ENCODE measurements at regions not wholly inside any gene's neighbourhood (a gene's known extent, or its start where the extent isn't known, plus 50 kb on each side); places are given as distances from the start of the nearest gene placed in this dataset.

DNA sequence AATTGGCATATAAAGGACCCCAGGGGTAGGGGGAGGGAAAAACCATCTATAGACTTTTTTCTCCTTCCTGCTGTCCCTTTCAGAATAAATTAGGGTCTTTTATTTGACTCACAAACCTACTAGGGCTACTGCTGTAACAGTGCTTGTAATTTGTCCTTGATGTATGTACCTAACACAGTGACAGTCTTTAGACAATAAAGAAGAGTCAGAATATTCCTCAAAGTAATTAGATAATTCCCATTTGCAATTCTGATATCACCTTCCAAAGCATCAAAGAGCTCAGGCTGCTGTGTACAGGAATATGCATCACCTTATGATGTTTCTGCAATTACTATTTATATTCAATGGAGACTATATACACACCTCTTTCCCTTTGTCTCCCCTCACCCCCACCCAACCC lies 161.7 kb downstream of the MREG start:
- DNase-seq (no peak), ATAC-seq (no peak)
- Mint-ChIP-seq H3K4me1 (no peaks in the 10 kb centered on the region), H3K36me3 (ENCODE audit: low read depth) (no peaks in the 10 kb centered on the region), H3K27me3 (peaks cover 12% of the 10 kb centered on the region), H3K4me3 (no peak overlapping the region), H3K27ac (no peak overlapping the region)
- no peaks in the 10 kb centered on the region for H3K9me3 ChIP-seq (ENCODE audit: control insufficient read depth, low read length, poor library complexity, severe bottlenecking)

DNA sequence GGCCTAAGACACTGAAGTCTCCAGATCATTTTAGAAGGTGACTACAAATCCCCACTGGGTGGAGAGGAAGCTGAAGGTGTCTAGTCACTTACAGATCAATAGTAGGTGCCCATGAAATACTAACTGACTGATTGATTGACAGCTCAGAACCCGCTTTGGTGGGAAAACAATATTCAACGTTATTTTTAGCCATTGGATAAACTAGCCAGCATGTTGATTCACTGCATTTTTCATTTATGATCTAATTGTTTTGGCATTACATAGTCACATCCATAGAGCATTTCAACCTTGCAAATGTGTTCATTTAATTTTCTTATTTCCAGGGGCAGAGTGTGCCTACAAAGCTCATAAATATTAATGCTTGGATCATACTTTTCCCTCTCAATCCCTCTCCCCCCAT lies 162.3 kb downstream of the MREG start:
- DNase-seq (no peak), ATAC-seq (no peak)
- Mint-ChIP-seq H3K27me3 (peaks cover 12% of the 10 kb centered on the region), H3K36me3 (ENCODE audit: low read depth) (no peaks in the 10 kb centered on the region), H3K4me3 (no peak overlapping the region), H3K4me1 (no peaks in the 10 kb centered on the region), H3K27ac (no peak overlapping the region)
- H3K9me3 ChIP-seq (ENCODE audit: control insufficient read depth, low read length, poor library complexity, severe bottlenecking): no peaks in the 10 kb centered on the region

DNA sequence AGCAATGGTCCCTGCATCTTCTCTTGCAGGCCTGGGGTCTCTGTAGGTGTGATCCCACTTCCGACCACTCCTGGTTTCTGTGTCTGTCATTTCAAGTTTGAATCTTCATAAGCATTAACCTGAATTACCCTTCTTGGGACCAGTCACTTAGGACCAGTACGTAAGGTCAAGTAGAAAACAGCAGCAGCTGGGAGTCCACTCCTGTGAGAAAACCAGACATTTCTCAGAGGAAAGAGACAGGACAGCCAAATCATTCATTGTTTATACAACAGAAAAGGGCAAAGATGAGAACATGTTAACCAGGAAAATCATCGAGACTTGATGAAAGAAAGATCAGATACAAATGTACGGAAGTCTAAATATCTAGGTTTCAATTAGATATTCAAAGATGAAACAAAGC lies 163.0 kb downstream of the MREG start:
- Mint-ChIP-seq H3K27me3 (peaks cover 12% of the 10 kb centered on the region), H3K36me3 (ENCODE audit: low read depth) (no peaks in the 10 kb centered on the region), H3K4me3 (no peak overlapping the region), H3K27ac (no peak overlapping the region), H3K4me1 (no peaks in the 10 kb centered on the region)
- no peak for ATAC-seq
- no peaks in the 10 kb centered on the region for H3K9me3 ChIP-seq (ENCODE audit: control insufficient read depth, low read length, poor library complexity, severe bottlenecking)
- DNase-seq: no peak

DNA sequence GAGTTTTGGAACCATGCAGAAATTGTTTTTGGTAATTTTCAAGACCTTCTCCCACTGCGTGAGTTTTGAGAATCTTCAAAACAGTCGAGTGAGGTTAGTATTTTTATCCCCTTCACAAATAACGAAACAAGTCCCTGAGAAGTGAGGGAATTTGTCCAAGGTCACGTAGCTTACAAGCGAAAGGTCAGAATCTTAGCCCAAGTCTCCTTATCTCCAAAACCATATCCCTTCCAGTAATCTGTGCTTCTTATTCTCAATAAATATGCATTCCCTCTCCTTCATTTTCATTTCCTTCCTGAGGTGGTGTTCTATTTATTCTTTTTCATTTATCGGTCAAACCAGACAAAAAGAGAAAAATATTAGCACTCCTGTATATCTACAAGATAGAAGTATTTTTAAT lies 163.6 kb downstream of the MREG start:
- ATAC-seq (no peak), DNase-seq (no peak)
- H3K27me3 Mint-ChIP-seq: peaks cover 12% of the 10 kb centered on the region
- no peaks in the 10 kb centered on the region for H3K9me3 ChIP-seq (ENCODE audit: control insufficient read depth, low read length, poor library complexity, severe bottlenecking)
- H3K4me3 Mint-ChIP-seq: no peak overlapping the region
- no peaks in the 10 kb centered on the region for H3K4me1 Mint-ChIP-seq
- H3K36me3 Mint-ChIP-seq (ENCODE audit: low read depth): no peaks in the 10 kb centered on the region
- H3K27ac Mint-ChIP-seq: no peak overlapping the region

DNA sequence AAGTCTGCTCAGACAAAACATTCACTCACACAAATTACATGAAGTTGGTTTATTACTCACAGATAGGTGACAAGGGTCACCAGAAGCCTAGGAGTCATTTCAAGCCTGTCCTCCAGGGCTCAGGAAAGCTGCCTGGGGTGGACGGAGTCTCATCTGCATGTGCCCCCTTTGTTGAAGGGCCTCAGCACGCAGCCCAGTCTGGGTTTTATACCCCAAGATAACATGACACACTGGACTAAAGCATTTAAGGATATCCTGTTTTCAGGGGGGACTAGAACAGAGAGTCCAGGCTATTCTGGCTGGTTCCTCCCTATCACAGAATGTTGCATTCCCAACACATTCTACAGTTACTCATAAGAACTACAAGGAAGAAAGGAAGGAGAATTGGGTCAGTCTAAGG lies 164.7 kb downstream of the MREG start:
- Mint-ChIP-seq H3K36me3 (ENCODE audit: low read depth) (no peaks in the 10 kb centered on the region), H3K27ac (no peak overlapping the region), H3K4me1 (no peaks in the 10 kb centered on the region), H3K27me3 (peaks cover 12% of the 10 kb centered on the region), H3K4me3 (no peak overlapping the region)
- no peak for ATAC-seq
- DNase-seq: no peak
- no peaks in the 10 kb centered on the region for H3K9me3 ChIP-seq (ENCODE audit: control insufficient read depth, low read length, poor library complexity, severe bottlenecking)

DNA sequence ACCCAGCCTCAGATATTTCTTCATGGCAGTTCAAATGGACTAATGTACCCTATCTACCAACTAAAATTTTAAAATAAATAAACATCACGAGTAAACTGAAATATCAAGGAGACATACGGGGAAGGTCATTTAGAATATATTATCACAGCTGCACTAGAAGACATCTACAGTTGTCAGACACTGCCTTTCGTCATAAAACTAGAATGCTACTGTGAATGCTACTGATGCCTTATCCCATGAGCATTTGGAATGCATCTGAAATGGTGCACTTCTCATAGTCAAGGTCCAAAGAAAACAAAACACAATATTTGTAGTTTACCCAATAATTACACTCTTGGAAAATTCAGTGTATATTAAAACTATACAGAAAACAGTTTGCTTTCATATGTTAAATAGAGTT lies 165.2 kb downstream of the MREG start:
- Mint-ChIP-seq H3K4me1 (no peaks in the 10 kb centered on the region), H3K36me3 (ENCODE audit: low read depth) (no peaks in the 10 kb centered on the region), H3K27ac (no peak overlapping the region), H3K27me3 (peaks cover 12% of the 10 kb centered on the region), H3K4me3 (no peak overlapping the region)
- no peaks in the 10 kb centered on the region for H3K9me3 ChIP-seq (ENCODE audit: control insufficient read depth, low read length, poor library complexity, severe bottlenecking)
- ATAC-seq: no peak
- DNase-seq: no peak

DNA sequence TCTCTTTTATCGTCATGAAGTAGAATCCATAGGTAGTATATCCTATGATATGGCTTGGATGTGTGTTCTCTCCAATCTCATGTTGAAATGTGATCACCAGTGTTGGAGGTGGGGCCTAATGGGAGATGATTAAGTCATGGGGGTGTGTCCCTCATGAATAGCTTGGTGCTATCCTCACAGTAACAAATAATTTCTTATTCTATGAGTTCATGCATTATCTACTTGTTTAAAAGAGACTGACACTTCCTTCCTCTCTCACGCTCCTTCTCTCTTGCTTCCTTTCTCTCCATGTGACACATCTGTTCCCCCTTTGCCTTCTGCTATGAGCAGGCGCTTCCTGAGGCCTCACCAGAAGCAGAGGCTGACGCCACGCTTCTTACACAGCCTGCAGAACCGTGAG lies 165.6 kb downstream of the MREG start:
- ATAC-seq (no peak), DNase-seq (no peak)
- Mint-ChIP-seq H3K4me1 (no peaks in the 10 kb centered on the region), H3K4me3 (no peak overlapping the region), H3K27me3 (peaks cover 12% of the 10 kb centered on the region), H3K36me3 (ENCODE audit: low read depth) (no peaks in the 10 kb centered on the region), H3K27ac (no peak overlapping the region)
- H3K9me3 ChIP-seq (ENCODE audit: control insufficient read depth, low read length, poor library complexity, severe bottlenecking): no peaks in the 10 kb centered on the region

DNA sequence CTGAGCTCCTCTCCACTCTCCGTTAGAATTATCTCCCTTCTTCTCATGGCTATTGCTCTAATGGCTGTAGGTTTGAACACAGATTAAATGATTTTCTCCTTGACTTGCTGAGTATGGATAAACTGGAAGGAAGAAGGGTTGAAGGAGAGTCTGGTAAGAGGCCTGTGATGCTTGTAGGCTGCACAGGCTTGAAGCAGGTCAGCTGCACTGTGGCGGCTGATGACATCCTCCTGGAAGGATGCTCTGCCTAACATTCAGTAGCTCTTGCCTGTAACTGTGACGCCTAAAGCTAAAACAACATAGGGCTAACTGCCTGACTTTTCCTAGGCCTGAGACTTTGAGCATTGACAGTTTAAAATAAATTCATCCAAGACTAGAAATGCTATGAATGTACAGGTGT lies 166.3 kb downstream of the MREG start:
- H3K9me3 ChIP-seq (ENCODE audit: control insufficient read depth, low read length, poor library complexity, severe bottlenecking): no peaks in the 10 kb centered on the region
- Mint-ChIP-seq H3K36me3 (ENCODE audit: low read depth) (no peaks in the 10 kb centered on the region), H3K27ac (no peak overlapping the region), H3K27me3 (peaks cover 12% of the 10 kb centered on the region), H3K4me1 (no peaks in the 10 kb centered on the region), H3K4me3 (no peak overlapping the region)
- ATAC-seq (no peak), DNase-seq (no peak)

DNA sequence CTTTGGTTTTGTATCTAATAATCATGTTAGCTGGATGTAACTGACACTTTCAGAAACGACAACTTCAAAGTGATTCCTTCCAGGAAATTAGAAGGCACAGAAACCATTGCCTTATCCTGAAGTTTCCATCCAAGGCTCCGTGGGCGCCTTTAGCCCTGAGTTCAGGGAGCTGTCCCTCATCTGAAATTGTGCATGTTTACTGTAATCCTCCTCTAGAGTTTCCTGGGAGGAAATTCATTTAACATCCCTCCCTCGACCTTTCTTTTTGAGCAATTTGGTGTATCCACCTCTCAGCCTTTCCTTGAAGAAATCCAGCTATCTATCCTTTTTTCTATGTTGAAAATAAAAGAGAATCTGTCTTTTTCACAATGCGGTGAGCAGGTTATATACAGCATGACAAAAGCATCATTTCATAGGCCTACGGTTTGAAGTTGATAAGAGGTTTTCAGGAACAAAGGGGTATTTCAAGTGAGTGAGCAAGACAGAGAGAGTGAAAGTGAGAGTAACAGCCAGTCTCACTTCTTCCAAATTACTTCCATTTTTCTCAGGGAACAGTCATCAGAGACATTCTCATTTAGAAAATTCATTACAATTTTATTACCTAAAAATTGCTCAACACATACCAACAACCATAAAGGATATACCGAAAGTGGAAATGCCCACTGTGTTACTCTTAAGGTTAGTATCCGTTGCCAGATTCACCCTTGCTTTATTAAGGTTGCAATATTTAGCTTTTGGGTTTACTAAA lies 167.3 kb downstream of the MREG start:
- no peak for DNase-seq

DNA sequence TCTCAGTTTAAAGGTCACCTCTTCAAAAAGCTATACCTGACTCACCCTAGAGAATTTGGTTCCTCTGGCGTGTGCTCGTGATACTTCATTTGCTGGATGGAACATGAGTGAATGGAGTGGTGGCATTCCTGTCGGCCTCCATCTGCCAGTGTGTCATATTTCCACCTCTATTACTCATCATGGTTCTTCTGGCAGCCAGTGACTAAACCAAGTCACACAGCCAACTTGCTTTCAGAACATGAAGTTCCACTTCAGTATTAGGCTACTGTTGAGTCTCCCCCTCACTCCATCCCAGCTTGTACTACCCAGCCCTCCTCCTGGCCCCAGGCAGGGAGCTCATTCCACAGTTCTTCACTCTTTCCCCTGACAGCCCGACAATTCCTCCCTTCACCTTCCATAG lies 169.8 kb downstream of the MREG start:
- H3K9me3 ChIP-seq (ENCODE audit: control insufficient read depth, low read length, poor library complexity, severe bottlenecking): no peaks in the 10 kb centered on the region
- Mint-ChIP-seq H3K4me1 (no peaks in the 10 kb centered on the region), H3K4me3 (no peak overlapping the region), H3K27me3 (peaks cover 8% of the 10 kb centered on the region), H3K27ac (no peak overlapping the region), H3K36me3 (ENCODE audit: low read depth) (no peaks in the 10 kb centered on the region)
- no peak for ATAC-seq
- no peak for DNase-seq

More for the DNA sequence above, 167.3 kb downstream of the MREG start:
- Mint-ChIP-seq H3K4me3 (no peak overlapping the region), H3K27me3 (peaks cover 12% of the 10 kb centered on the region), H3K36me3 (ENCODE audit: low read depth) (no peaks in the 10 kb centered on the region), H3K27ac (no peak overlapping the region), H3K4me1 (no peaks in the 10 kb centered on the region)
- no peak for ATAC-seq
- H3K9me3 ChIP-seq (ENCODE audit: control insufficient read depth, low read length, poor library complexity, severe bottlenecking): no peaks in the 10 kb centered on the region

DNA sequence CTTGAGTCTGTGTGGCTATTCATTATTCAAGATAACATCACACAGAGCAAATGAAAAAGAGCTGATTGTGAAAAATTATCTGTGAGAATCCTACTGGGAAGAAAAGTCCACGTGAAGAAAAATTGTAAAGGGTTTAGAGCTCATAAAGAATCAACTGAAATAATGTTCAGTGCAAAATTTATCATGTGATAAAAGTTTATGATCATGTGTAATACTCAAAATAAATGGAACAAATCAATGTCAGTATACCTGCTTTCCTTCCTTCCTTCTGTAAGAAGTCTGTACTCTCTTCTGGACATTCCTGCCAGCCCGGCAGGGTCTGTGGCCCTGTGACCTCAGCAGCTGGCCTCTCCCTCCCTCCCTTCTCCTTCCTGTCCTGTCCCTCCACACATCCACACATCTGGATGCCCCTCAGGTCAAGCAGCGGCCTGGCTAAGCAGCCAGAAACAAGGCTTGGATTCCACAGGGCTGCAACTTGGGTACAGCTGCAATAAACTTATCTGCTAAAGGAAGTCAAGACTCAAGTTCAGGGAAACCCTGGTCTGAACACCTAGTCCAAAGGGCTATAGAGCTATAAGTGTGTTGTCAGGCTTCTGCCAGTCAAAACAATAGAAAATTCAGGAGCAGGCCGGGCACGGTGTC lies 172.1 kb downstream of the MREG start:
- Mint-ChIP-seq H3K27ac (no peak overlapping the region), H3K4me3 (no peak overlapping the region), H3K36me3 (ENCODE audit: low read depth) (no peaks in the 10 kb centered on the region), H3K27me3 (peaks cover 9% of the 10 kb centered on the region), H3K4me1 (no peaks in the 10 kb centered on the region)
- no peak for ATAC-seq
- no peaks in the 10 kb centered on the region for H3K9me3 ChIP-seq (ENCODE audit: control insufficient read depth, low read length, poor library complexity, severe bottlenecking)
- no peak for DNase-seq

DNA sequence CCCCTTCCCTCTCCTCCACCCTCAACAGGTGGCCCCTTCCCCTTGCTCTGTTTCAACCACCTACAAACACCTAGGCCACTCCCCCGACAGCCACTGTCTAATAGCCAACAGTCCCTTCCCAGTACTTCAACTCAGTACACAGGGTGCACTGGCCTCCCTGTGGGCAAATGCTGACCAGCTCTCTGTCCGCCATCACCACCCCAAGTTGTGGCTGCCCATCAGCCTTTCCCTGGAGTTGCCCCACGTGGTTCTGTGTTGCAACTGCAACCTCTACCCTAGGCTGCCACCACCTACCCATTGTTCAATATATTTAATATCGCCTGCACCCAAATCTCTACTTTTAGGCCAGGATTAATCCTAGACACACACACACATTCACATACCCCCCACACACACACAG lies 173.5 kb downstream of the MREG start:
- Mint-ChIP-seq H3K4me1 (no peaks in the 10 kb centered on the region), H3K36me3 (ENCODE audit: low read depth) (no peaks in the 10 kb centered on the region), H3K4me3 (no peak overlapping the region), H3K27ac (no peak overlapping the region), H3K27me3 (peaks cover 15% of the 10 kb centered on the region)
- DNase-seq (no peak), ATAC-seq (no peak)
- H3K9me3 ChIP-seq (ENCODE audit: control insufficient read depth, low read length, poor library complexity, severe bottlenecking): no peaks in the 10 kb centered on the region

DNA sequence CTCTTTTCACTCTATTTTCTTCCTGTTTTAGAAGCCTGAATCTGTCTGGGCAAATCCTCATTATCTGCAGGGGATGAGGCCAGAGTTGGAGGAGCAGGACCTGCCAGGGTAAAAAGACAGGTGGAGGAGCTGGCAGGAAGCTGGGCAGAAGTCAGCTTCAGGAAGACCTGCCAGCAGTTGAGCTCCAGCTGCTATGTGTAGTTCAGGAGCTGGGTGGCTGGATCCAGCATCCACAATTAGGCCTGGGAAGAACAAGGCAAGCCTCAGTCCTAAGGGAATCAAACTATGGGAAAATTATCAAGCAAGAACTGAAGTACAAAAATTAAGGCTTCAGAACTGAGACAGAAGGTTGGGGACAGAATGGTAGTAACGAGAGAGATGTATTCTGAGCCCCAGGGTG lies 174.0 kb downstream of the MREG start:
- no peaks in the 10 kb centered on the region for H3K9me3 ChIP-seq (ENCODE audit: control insufficient read depth, low read length, poor library complexity, severe bottlenecking)
- Mint-ChIP-seq H3K27me3 (peaks cover 15% of the 10 kb centered on the region), H3K4me3 (no peak overlapping the region), H3K4me1 (no peaks in the 10 kb centered on the region), H3K27ac (no peak overlapping the region), H3K36me3 (ENCODE audit: low read depth) (no peaks in the 10 kb centered on the region)
- ATAC-seq (no peak), DNase-seq (no peak)

DNA sequence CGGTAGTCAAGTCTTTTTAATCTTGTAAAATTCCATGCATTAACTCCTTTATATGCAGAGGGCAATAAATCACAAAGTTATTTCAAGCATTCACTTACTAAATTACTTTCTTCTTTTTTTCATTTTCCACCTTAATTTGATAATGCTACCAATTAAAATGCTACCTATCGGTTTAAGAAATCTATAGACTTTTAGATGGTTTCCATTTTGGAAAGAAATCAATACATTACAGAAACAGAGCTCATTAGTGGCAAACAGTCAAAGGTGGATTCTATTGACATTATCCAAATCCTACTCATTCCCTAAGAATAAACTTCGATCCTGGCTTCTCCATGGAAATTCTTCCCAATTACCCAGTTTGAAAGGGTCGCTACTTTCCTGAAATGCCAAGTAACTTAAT lies 176.5 kb downstream of the MREG start:
- no peaks in the 10 kb centered on the region for H3K4me1 Mint-ChIP-seq
- H3K27ac Mint-ChIP-seq: no peak overlapping the region
- ATAC-seq (no peak), DNase-seq (no peak)
- peaks cover 15% of the 10 kb centered on the region for H3K27me3 Mint-ChIP-seq
- no peak overlapping the region for H3K4me3 Mint-ChIP-seq
- no peaks in the 10 kb centered on the region for H3K9me3 ChIP-seq (ENCODE audit: control insufficient read depth, low read length, poor library complexity, severe bottlenecking)
- no peaks in the 10 kb centered on the region for H3K36me3 Mint-ChIP-seq (ENCODE audit: low read depth)

Data from T-helper 17 cell (primary cell).